ENCODE measurements at regions not wholly inside any gene's neighbourhood (a gene's known extent, or its start where the extent isn't known, plus 50 kb on each side); places are given as distances from the start of the nearest gene placed in this dataset.

- H3K4me3 ChIP-seq (ENCODE audit: low read depth, low read length), result no peak overlapping the region
- no peak for TF ChIP-seq CTCF (IDR thresholded peaks at IDR 0.05; ENCODE audit: low read depth, low read length)
- TF ChIP-seq MYC (IDR thresholded peaks at IDR 0.05; ENCODE audit: low read depth, low read length), result no peak
- TF ChIP-seq POLR2A (IDR thresholded peaks at IDR 0.05; ENCODE audit: extremely low read depth, insufficient read length), result no peak
- no peak for TF ChIP-seq MAX (IDR thresholded peaks at IDR 0.05; ENCODE audit: low read depth, low read length)
- DNase-seq (ENCODE audit: low read depth), result no peak
Measured at GRCh38 chr22:47398921-47399790, 636.7 kb downstream of the TBC1D22A start.

GRCh38 chr22:47398491-47398890 lies 636.0 kb downstream of the TBC1D22A start:
- no peak for DNase-seq (ENCODE audit: low read depth)
- H3K4me3 ChIP-seq (ENCODE audit: low read depth, low read length), result no peak overlapping the region
- TF ChIP-seq MYC (IDR thresholded peaks at IDR 0.05; ENCODE audit: low read depth, low read length), result no peak
- TF ChIP-seq CTCF (IDR thresholded peaks at IDR 0.05; ENCODE audit: low read depth, low read length), result no peak
- TF ChIP-seq POLR2A (IDR thresholded peaks at IDR 0.05; ENCODE audit: extremely low read depth, insufficient read length), result no peak
- no peak for TF ChIP-seq MAX (IDR thresholded peaks at IDR 0.05; ENCODE audit: low read depth, low read length)

- H3K4me3 ChIP-seq (ENCODE audit: low read depth, low read length), result no peak overlapping the region
- no peak for TF ChIP-seq MYC (IDR thresholded peaks at IDR 0.05; ENCODE audit: low read depth, low read length)
- TF ChIP-seq MAX (IDR thresholded peaks at IDR 0.05; ENCODE audit: low read depth, low read length), result no peak
- no peak for TF ChIP-seq POLR2A (IDR thresholded peaks at IDR 0.05; ENCODE audit: extremely low read depth, insufficient read length)
- no peak for DNase-seq (ENCODE audit: low read depth)
Measured at GRCh38 chr22:47397673-47398072, 635.2 kb downstream of the TBC1D22A start.

GRCh38 chr22:47396515-47396914 lies 634.1 kb downstream of the TBC1D22A start:
- TF ChIP-seq CTCF (IDR thresholded peaks at IDR 0.05; ENCODE audit: low read depth, low read length) (no peak), MAX (IDR thresholded peaks at IDR 0.05; ENCODE audit: low read depth, low read length) (no peak), MYC (IDR thresholded peaks at IDR 0.05; ENCODE audit: low read depth, low read length) (no peak), POLR2A (IDR thresholded peaks at IDR 0.05; ENCODE audit: extremely low read depth, insufficient read length) (no peak)
- no peak for DNase-seq (ENCODE audit: low read depth)

GRCh38 chr22:47396105-47396504 lies 633.7 kb downstream of the TBC1D22A start:
- no peak overlapping the region for H3K4me3 ChIP-seq (ENCODE audit: low read depth, low read length)
- no peak for DNase-seq (ENCODE audit: low read depth)
- TF ChIP-seq POLR2A (IDR thresholded peaks at IDR 0.05; ENCODE audit: extremely low read depth, insufficient read length), result no peak
- TF ChIP-seq CTCF (IDR thresholded peaks at IDR 0.05; ENCODE audit: low read depth, low read length), result no peak
- no peak for TF ChIP-seq MYC (IDR thresholded peaks at IDR 0.05; ENCODE audit: low read depth, low read length)
- no peak for TF ChIP-seq MAX (IDR thresholded peaks at IDR 0.05; ENCODE audit: low read depth, low read length)

More at GRCh38 chr22:47396515-47396914, 634.1 kb downstream of the TBC1D22A start:
- H3K4me3 ChIP-seq (ENCODE audit: low read depth, low read length), result no peak overlapping the region

GRCh38 chr22:47395481-47395880 lies 633.0 kb downstream of the TBC1D22A start:
- DNase-seq (ENCODE audit: low read depth), result no peak
- H3K4me3 ChIP-seq (ENCODE audit: low read depth, low read length), result no peak overlapping the region
- TF ChIP-seq POLR2A (IDR thresholded peaks at IDR 0.05; ENCODE audit: extremely low read depth, insufficient read length) (no peak), MYC (IDR thresholded peaks at IDR 0.05; ENCODE audit: low read depth, low read length) (no peak), CTCF (IDR thresholded peaks at IDR 0.05; ENCODE audit: low read depth, low read length) (no peak), MAX (IDR thresholded peaks at IDR 0.05; ENCODE audit: low read depth, low read length) (no peak)

Measured in NB4 (cell line).